Breast epithelium (tissue), 4 donors: ENCODE measurements at regions not wholly inside any gene's neighbourhood (a gene's known extent, or its start where the extent isn't known, plus 50 kb on each side); places are given as distances from the start of the nearest gene placed in this dataset.
"Not testable (repeated sequence)": the region's sequence is repeated elsewhere in the genome, so short reads cannot be mapped to it uniquely, and the experiment has no call there.

ENCODE experiments used
- DNase-seq, 2 donors: peaks; one replicate each; pipeline ENCODE4 v3.0.0-alpha.2; 2019; ENCODE audit warnings: low spot score in 2 of 2
- H3K27ac ChIP-seq, 2 donors: fragments of 200-600 bp; sonication (generic) in 1 of 2; one replicate each; pipeline ENCODE4 v1.5.1; 2016 to 2019; ENCODE audit warnings: mild to moderate bottlenecking in 1 of 2
- H3K27me3 ChIP-seq, 2 donors: fragments of 200-600 bp; sonication (generic) in 1 of 2; one replicate each; pipeline versions ENCODE4 v1.5.1 to v1.6.0; 2017 to 2019; ENCODE audit warnings: control low read depth in 1 of 2, mild to moderate bottlenecking in 1 of 2
- H3K36me3 ChIP-seq: fragments of 200-600 bp; one replicate; pipeline ENCODE4 v1.5.1; 2019
- H3K4me1 ChIP-seq, 2 donors: fragments of 200-600 bp; sonication (generic); one replicate each; pipeline ENCODE4 v1.5.1; 2016 to 2019; ENCODE audit warnings: control low read depth in 1 of 2
- H3K4me3 ChIP-seq, 3 donors: fragments of 200-600 bp; sonication (generic); 1 replicate in 2 of 3; 2 replicates in 1 of 3; pipeline ENCODE4 v1.5.1; 2016 to 2019; ENCODE audit warnings: mild to moderate bottlenecking in 3 of 3, moderate library complexity in 2 of 3
- H3K9me3 ChIP-seq, 2 donors: fragments of 200-600 bp; sonication (generic) in 1 of 2; one replicate each; pipeline ENCODE4 v1.5.1; 2016 to 2019; ENCODE audit warnings: control low read depth in 1 of 2
- CTCF ChIP-seq, 3 donors: fragments of 450-650 bp; IDR thresholded peaks; one replicate each; pipeline ENCODE4 v1.5.1; 2016 to 2017; ENCODE audit warnings: antibody characterized with exemption in 3 of 3, mild to moderate bottlenecking in 3 of 3, moderate library complexity in 3 of 3
- POLR2A ChIP-seq: fragments of 450-650 bp; IDR thresholded peaks from one replicate; pipeline ENCODE4 v1.6.1; 2016; ENCODE audit warnings: antibody characterized with exemption, mild to moderate bottlenecking, moderate library complexity
- POLR2AphosphoS5 ChIP-seq, 3 donors: sonication (generic); formaldehyde crosslinking; IDR thresholded peaks; one replicate each; pipeline ENCODE4 v1.6.1; 2017; ENCODE audit warnings: antibody characterized with exemption in 3 of 3
- intact Hi-C: fragments of 100-400 bp; cut with DNase I; formaldehyde crosslinking; loops from one replicate; pipeline ENCODE4 v1.15.1; 2023; ENCODE audit warnings: low total_unique reads

GRCh38 chr21:39077876-39078275 lies 105.4 kb downstream of the PSMG1 start:
- Histone ChIP-seq H3K27ac (no peak overlapping the region), H3K36me3 (no peaks in the 10 kb centered on the region), H3K27me3 (no peaks in the 10 kb centered on the region), H3K9me3 (no peaks in the 10 kb centered on the region), H3K4me1 (no peaks in the 10 kb centered on the region), H3K4me3 (no peak overlapping the region)
- no peak for DNase-seq
- TF ChIP-seq POLR2A (no peak), POLR2AphosphoS5 (IDR thresholded peaks at IDR 0.05) (no peak)
- intact Hi-C loops: no loop called here

- no peaks in the 10 kb centered on the region for H3K9me3 ChIP-seq
- no peaks in the 10 kb centered on the region for H3K27me3 ChIP-seq
- no peaks in the 10 kb centered on the region for H3K36me3 ChIP-seq
- no peak for DNase-seq
- no peak overlapping the region for H3K27ac ChIP-seq
- no peak overlapping the region for H3K4me3 ChIP-seq
- TF ChIP-seq CTCF (IDR thresholded peaks at IDR 0.05) (no peak), POLR2A (no peak), POLR2AphosphoS5 (IDR thresholded peaks at IDR 0.05) (no peak)
- intact Hi-C loops: no loop called here
- H3K4me1 ChIP-seq: no peaks in the 10 kb centered on the region
Measured at GRCh38 chr21:39074508-39074907, 108.7 kb downstream of the PSMG1 start.

GRCh38 chr21:39073717-39074116 lies 109.5 kb downstream of the PSMG1 start:
- H3K27ac ChIP-seq: no peak overlapping the region
- no peaks in the 10 kb centered on the region for H3K36me3 ChIP-seq
- H3K27me3 ChIP-seq: no peaks in the 10 kb centered on the region
- no peak for DNase-seq
- intact Hi-C loops: no loop called here
- H3K9me3 ChIP-seq: no peaks in the 10 kb centered on the region
- no peak overlapping the region for H3K4me3 ChIP-seq
- H3K4me1 ChIP-seq: no peaks in the 10 kb centered on the region
- TF ChIP-seq POLR2A (no peak), POLR2AphosphoS5 (IDR thresholded peaks at IDR 0.05) (no peak), CTCF (IDR thresholded peaks at IDR 0.05) (no peak)

GRCh38 chr21:39073063-39073462 lies 110.2 kb downstream of the PSMG1 start:
- intact Hi-C loops: no loop called here
- no peaks in the 10 kb centered on the region for H3K27me3 ChIP-seq
- no peaks in the 10 kb centered on the region for H3K4me1 ChIP-seq
- no peak overlapping the region for H3K4me3 ChIP-seq
- TF ChIP-seq POLR2A (no peak), CTCF (IDR thresholded peaks at IDR 0.05) (no peak), POLR2AphosphoS5 (IDR thresholded peaks at IDR 0.05) (no peak)
- no peaks in the 10 kb centered on the region for H3K36me3 ChIP-seq
- H3K27ac ChIP-seq: no peak overlapping the region
- no peak for DNase-seq
- H3K9me3 ChIP-seq: no peaks in the 10 kb centered on the region

- H3K4me3 ChIP-seq: no peak overlapping the region
- H3K9me3 ChIP-seq: no peaks in the 10 kb centered on the region
- no peak for DNase-seq
- no peaks in the 10 kb centered on the region for H3K4me1 ChIP-seq
- intact Hi-C loops: no loop called here
- H3K27me3 ChIP-seq: no peaks in the 10 kb centered on the region
- H3K27ac ChIP-seq: peak overlapping the region in 1 of 2 donors; percentile 16
- TF ChIP-seq POLR2AphosphoS5 (IDR thresholded peaks at IDR 0.05) (no peak), POLR2A (no peak), CTCF (IDR thresholded peaks at IDR 0.05) (no peak)
- H3K36me3 ChIP-seq: no peaks in the 10 kb centered on the region
Measured at GRCh38 chr21:39072468-39072867, 110.8 kb downstream of the PSMG1 start.

GRCh38 chr21:39071623-39072214 lies 111.5 kb downstream of the PSMG1 start:
- Histone ChIP-seq H3K27me3 (no peaks in the 10 kb centered on the region), H3K4me1 (no peaks in the 10 kb centered on the region), H3K4me3 (no peak overlapping the region), H3K36me3 (no peaks in the 10 kb centered on the region), H3K9me3 (no peaks in the 10 kb centered on the region), H3K27ac (peak overlapping the region in 1 of 2 donors; percentile 19)
- no peak for DNase-seq
- no peak for TF ChIP-seq CTCF (IDR thresholded peaks at IDR 0.05)
- TF ChIP-seq POLR2A: no peak
- no peak for TF ChIP-seq POLR2AphosphoS5 (IDR thresholded peaks at IDR 0.05)
- intact Hi-C loops: no loop called here

GRCh38 chr21:39069856-39070255 lies 113.4 kb downstream of the PSMG1 start:
- H3K4me3 ChIP-seq, intact Hi-C loops, H3K9me3 ChIP-seq, H3K4me1 ChIP-seq, H3K27ac ChIP-seq, H3K36me3 ChIP-seq, DNase-seq, H3K27me3 ChIP-seq: not testable (repeated sequence)
